ENCODE measurements at regions not wholly inside any gene's neighbourhood (a gene's known extent, or its start where the extent isn't known, plus 50 kb on each side); places are given as distances from the start of the nearest gene placed in this dataset.
A peak's percentile ranks its signal among the peaks of the same experiment; 100 is the strongest.

GRCh38 chr18:79616651-79617510 is 62.7 kb upstream of the CTDP1 start:
- Histone ChIP-seq H3K9me3 (ENCODE audit: control insufficient read depth in 1 of 2, insufficient read depth in 1 of 2, low read length in 2 of 2) (peaks cover 0 to 12% of the 10 kb centered on the region in 2 experiments), H3K36me3 (ENCODE audit: insufficient read depth, low read length) (no peaks in the 10 kb centered on the region), H3K4me3 (ENCODE audit: low read length) (peak overlapping the region; percentile 12), H3K27me3 (ENCODE audit: control insufficient read depth in 1 of 2, insufficient read depth in 2 of 2, low read length in 2 of 2) (peaks cover 0 to 3% of the 10 kb centered on the region in 2 experiments), H3K4me1 (ENCODE audit: insufficient read depth, low read length) (peaks cover 8% of the 10 kb centered on the region), H3K27ac (ENCODE audit: low read depth in 1 of 2, low read length in 2 of 2) (no peak overlapping the region)
- H3K36me3 Mint-ChIP-seq (ENCODE audit: low read depth) = no peaks in the 10 kb centered on the region
- H3K27ac Mint-ChIP-seq = no peak overlapping the region
- TF ChIP-seq CTCF (IDR thresholded peaks at IDR 0.05) = no peak
- no peak overlapping the region for H3K4me3 Mint-ChIP-seq
- no peaks in the 10 kb centered on the region for H3K9me3 Mint-ChIP-seq
- POLR2A ChIA-PET = no interaction called here
- ATAC-seq (ENCODE audit: poor library complexity) (no peak), DNase-seq (peak in 1 of 14 experiments; percentile 18)
- CTCF ChIA-PET = no interaction called here
- intact Hi-C loops (cut with DNase I, micrococcal nuclease) = no loop called here
- no peaks in the 10 kb centered on the region for H3K4me1 Mint-ChIP-seq (ENCODE audit: low read depth)
- H3K27me3 Mint-ChIP-seq = no peaks in the 10 kb centered on the region

- intact Hi-C loops (cut with DNase I, micrococcal nuclease) = no loop called here
- ATAC-seq (ENCODE audit: poor library complexity) = no peak
- ChIA-PET CTCF (interaction anchor here (0.6 kb wide), 1 partner anchor 16 kb away, joined by 3 read pairs; no protein-coding TSS in a partner anchor), POLR2A (no interaction called here)
- no peak overlapping the region for H3K27ac ChIP-seq (ENCODE audit: low read depth in 1 of 2, low read length in 2 of 2)
- no peak for TF ChIP-seq CTCF (IDR thresholded peaks at IDR 0.05)
- no peak for DNase-seq
- H3K4me3 ChIP-seq (ENCODE audit: low read length) = no peak overlapping the region
- H3K27me3 ChIP-seq (ENCODE audit: control insufficient read depth in 1 of 2, insufficient read depth in 2 of 2, low read length in 2 of 2) = peaks cover 0 to 3% of the 10 kb centered on the region in 2 experiments
- no peaks in the 10 kb centered on the region for H3K36me3 Mint-ChIP-seq (ENCODE audit: low read depth)
- H3K9me3 ChIP-seq (ENCODE audit: control insufficient read depth in 1 of 2, insufficient read depth in 1 of 2, low read length in 2 of 2) = peaks cover 0 to 12% of the 10 kb centered on the region in 2 experiments
- H3K4me1 ChIP-seq (ENCODE audit: insufficient read depth, low read length) = peaks cover 8% of the 10 kb centered on the region
- H3K4me3 Mint-ChIP-seq = no peak overlapping the region
- H3K4me1 Mint-ChIP-seq (ENCODE audit: low read depth) = no peaks in the 10 kb centered on the region
- H3K27me3 Mint-ChIP-seq = no peaks in the 10 kb centered on the region
- H3K36me3 ChIP-seq (ENCODE audit: insufficient read depth, low read length) = no peaks in the 10 kb centered on the region
- no peaks in the 10 kb centered on the region for H3K9me3 Mint-ChIP-seq
- no peak overlapping the region for H3K27ac Mint-ChIP-seq
These were observed 61.8 kb upstream of the CTDP1 start for GRCh38 chr18:79617511-79618500.

GRCh38 chr18:79620576-79621165 is 58.9 kb upstream of the CTDP1 start:
- POLR2A ChIA-PET = no interaction called here
- Mint-ChIP-seq H3K4me3 (no peak overlapping the region), H3K27me3 (peaks cover 16% of the 10 kb centered on the region), H3K9me3 (no peaks in the 10 kb centered on the region), H3K4me1 (ENCODE audit: low read depth) (no peaks in the 10 kb centered on the region), H3K36me3 (ENCODE audit: low read depth) (no peaks in the 10 kb centered on the region), H3K27ac (no peak overlapping the region)
- Histone ChIP-seq H3K27ac (ENCODE audit: low read depth in 1 of 2, low read length in 2 of 2) (no peak overlapping the region), H3K9me3 (ENCODE audit: control insufficient read depth in 1 of 2, insufficient read depth in 1 of 2, low read length in 2 of 2) (peaks cover 0 to 12% of the 10 kb centered on the region in 2 experiments), H3K4me1 (ENCODE audit: insufficient read depth, low read length) (peaks cover 8% of the 10 kb centered on the region), H3K36me3 (ENCODE audit: insufficient read depth, low read length) (no peaks in the 10 kb centered on the region), H3K27me3 (ENCODE audit: control insufficient read depth in 1 of 2, insufficient read depth in 2 of 2, low read length in 2 of 2) (peaks cover 0 to 2% of the 10 kb centered on the region in 2 experiments), H3K4me3 (ENCODE audit: low read length) (no peak overlapping the region)
- ATAC-seq (ENCODE audit: poor library complexity) = no peak
- intact Hi-C loops (cut with DNase I, micrococcal nuclease) = no loop called here
- DNase-seq = no peak
- CTCF ChIA-PET = no interaction called here
- TF ChIP-seq CTCF (IDR thresholded peaks at IDR 0.05) = no peak
